Ishikawa (cell line): ENCODE measurements at regions not wholly inside any gene's neighbourhood (a gene's known extent, or its start where the extent isn't known, plus 50 kb on each side); places are given as distances from the start of the nearest gene placed in this dataset.

ENCODE experiments used
- CEBPB ChIP-seq: IDR thresholded peaks from 2 replicates; pipeline ENCODE4 v1.6.1; 2012
- CREB1 ChIP-seq: IDR thresholded peaks from 2 replicates; pipeline ENCODE4 v1.6.1; 2012; ENCODE audit warnings: low read depth
- EGR1 ChIP-seq: IDR thresholded peaks from 2 replicates; pipeline ENCODE4 v1.6.1; 2012
- EP300 ChIP-seq: IDR thresholded peaks from 2 replicates; pipeline ENCODE4 v1.6.1; 2012; ENCODE audit warnings: borderline replicate concordance
- FOXM1 ChIP-seq: IDR thresholded peaks from 2 replicates; pipeline ENCODE4 v1.6.1; 2012; ENCODE audit warnings: low read depth, borderline replicate concordance
- NFIC ChIP-seq: IDR thresholded peaks from 2 replicates; pipeline ENCODE4 v1.6.1; 2012
- RAD21 ChIP-seq: IDR thresholded peaks from 2 replicates; pipeline ENCODE4 v1.6.1; 2012; ENCODE audit warnings: low read depth
- TAF1 ChIP-seq: IDR thresholded peaks from 2 replicates; pipeline ENCODE4 v1.6.1; 2012; ENCODE audit warnings: low read depth, mild to moderate bottlenecking
- TCF12 ChIP-seq: IDR thresholded peaks from 2 replicates; pipeline ENCODE4 v1.6.1; 2012; ENCODE audit warnings: low read depth
- TEAD4 ChIP-seq: IDR thresholded peaks from 2 replicates; pipeline ENCODE4 v1.6.1; 2012
- USF1 ChIP-seq: IDR thresholded peaks from 2 replicates; pipeline ENCODE4 v1.6.1; 2012
- YY1 ChIP-seq: IDR thresholded peaks from 2 replicates; pipeline ENCODE4 v1.6.1; 2012; ENCODE audit warnings: low read depth
- TF ChIP-seq, protein P1 (sequence below): IDR thresholded peaks from 2 replicates; pipeline ENCODE4 v1.6.1; 2012; ENCODE audit warnings: low read depth, mild to moderate bottlenecking
- TF ChIP-seq, protein P2 (sequence below): IDR thresholded peaks from 2 replicates; pipeline ENCODE4 v1.6.1; 2012

- no peak for TF ChIP-seq FOXM1
- TF ChIP-seq, protein P1, sequence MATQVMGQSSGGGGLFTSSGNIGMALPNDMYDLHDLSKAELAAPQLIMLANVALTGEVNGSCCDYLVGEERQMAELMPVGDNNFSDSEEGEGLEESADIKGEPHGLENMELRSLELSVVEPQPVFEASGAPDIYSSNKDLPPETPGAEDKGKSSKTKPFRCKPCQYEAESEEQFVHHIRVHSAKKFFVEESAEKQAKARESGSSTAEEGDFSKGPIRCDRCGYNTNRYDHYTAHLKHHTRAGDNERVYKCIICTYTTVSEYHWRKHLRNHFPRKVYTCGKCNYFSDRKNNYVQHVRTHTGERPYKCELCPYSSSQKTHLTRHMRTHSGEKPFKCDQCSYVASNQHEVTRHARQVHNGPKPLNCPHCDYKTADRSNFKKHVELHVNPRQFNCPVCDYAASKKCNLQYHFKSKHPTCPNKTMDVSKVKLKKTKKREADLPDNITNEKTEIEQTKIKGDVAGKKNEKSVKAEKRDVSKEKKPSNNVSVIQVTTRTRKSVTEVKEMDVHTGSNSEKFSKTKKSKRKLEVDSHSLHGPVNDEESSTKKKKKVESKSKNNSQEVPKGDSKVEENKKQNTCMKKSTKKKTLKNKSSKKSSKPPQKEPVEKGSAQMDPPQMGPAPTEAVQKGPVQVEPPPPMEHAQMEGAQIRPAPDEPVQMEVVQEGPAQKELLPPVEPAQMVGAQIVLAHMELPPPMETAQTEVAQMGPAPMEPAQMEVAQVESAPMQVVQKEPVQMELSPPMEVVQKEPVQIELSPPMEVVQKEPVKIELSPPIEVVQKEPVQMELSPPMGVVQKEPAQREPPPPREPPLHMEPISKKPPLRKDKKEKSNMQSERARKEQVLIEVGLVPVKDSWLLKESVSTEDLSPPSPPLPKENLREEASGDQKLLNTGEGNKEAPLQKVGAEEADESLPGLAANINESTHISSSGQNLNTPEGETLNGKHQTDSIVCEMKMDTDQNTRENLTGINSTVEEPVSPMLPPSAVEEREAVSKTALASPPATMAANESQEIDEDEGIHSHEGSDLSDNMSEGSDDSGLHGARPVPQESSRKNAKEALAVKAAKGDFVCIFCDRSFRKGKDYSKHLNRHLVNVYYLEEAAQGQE: no peak
- no peak for TF ChIP-seq EGR1
- no peak for TF ChIP-seq CREB1
- TF ChIP-seq RAD21: no peak
- TF ChIP-seq TEAD4: no peak
- TF ChIP-seq EP300: no peak
- TF ChIP-seq USF1: no peak
- no peak for TF ChIP-seq TAF1
- TF ChIP-seq, protein P2, sequence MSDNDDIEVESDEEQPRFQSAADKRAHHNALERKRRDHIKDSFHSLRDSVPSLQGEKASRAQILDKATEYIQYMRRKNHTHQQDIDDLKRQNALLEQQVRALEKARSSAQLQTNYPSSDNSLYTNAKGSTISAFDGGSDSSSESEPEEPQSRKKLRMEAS: no peak
- TF ChIP-seq TCF12: no peak
- no peak for TF ChIP-seq YY1
- no peak for TF ChIP-seq CEBPB
- TF ChIP-seq NFIC: peak; percentile 63
Measured at GRCh38 chr16:85286066-85286831, 174.0 kb upstream of the CIBAR2 start.
